ENCODE measurements at regions not wholly inside any gene's neighbourhood (a gene's known extent, or its start where the extent isn't known, plus 50 kb on each side); places are given as distances from the start of the nearest gene placed in this dataset.
"Not testable (repeated sequence)": the region's sequence is repeated elsewhere in the genome, so short reads cannot be mapped to it uniquely, and the experiment has no call there.

DNA sequence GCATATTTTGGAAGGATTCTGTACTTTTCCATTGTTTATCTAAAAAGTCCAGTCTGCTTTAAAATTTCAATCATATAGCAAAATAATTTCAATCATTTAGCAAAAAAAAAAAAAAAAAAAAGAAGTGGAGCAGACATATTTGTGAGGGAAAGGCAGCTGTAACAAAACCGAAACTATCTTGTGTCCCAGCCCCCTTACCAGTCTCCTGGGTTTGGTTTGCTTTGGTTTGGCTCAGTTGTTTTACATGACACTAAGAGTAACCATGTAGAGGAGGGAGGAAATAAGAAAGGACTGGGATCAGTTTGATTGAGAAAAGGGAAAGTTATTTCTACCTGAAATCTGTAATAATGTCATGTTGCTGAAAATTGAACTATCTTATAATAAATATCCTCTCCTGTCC lies 158.8 kb upstream of the GADL1 start:
- no peak for DNase-seq

DNA sequence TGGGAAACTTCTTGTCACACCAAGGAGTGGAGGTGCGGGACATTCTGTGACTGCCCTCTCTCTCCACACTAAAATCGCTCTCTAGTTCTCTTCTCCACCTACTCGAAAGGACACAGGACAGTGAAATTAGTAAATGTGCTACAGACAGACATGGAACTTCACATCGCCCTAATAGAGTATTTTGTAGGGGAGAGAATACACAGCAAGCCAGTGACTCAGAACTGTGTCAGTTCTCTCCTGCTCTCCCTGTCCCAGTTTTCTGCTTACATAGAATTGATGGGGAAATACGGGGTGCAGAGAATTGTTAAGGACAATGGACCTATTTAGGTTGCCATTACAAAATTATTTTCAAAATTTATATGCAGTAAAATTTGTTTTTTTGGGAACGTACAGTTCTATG lies 159.6 kb upstream of the GADL1 start:
- DNase-seq = no peak

DNA sequence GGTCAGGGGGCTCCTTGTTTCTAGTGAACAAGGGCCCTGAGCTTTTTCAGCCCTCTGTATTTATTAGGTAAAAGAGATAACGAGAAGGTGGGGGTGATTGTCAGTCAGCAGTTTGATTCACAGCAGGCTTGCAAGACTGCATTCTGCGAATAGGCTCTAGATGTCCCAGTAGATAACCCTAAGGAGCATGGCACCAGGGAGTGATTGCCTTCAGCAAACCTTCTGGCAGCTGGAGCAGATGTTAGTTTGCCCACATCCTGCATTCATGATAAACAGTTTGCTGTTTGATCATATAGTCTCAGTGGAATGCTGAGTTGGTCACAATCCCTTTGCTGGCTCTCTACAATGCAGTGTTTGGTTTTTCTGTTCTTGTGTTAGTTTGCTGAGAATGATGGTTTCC lies 161.3 kb upstream of the GADL1 start:
- no peak for DNase-seq

DNA sequence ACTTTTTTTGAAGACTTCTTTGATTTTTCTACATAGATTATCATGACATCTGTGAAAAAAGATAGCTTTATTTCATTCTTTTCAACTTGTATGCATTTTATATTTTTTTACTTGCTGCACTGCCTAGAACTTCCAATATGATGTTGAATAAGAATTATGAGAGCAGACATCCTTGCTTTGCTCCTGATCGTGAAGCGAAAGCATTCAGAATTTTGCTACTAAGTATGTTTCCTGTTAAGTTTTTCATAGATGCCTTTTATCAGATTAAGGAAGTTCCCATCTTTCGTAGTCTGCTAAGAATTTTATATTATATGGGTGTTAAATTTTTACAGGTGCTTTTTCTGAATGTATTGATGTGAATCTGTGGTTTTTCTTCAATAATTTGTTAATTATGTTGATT lies 163.4 kb upstream of the GADL1 start:
- DNase-seq = no peak

DNA sequence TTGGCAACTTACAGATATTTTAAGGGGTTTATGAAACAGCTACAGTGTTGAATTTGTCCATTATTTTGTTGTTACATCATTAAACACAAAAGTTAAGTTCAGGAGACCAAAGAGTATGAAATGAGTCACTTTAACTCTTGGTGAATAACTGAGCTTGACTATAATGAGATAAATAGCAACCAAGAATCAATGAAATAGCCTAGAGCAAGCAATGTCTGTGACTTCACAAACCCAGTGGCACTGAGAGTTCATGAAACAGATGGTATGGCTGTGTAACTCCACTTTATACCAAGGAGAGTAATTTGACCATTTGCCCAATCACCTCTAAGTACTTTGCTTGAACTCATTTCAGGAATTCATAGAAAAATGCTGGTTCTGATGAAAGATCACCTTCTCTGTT lies 169.6 kb upstream of the GADL1 start:
- DNase-seq = no peak

DNA sequence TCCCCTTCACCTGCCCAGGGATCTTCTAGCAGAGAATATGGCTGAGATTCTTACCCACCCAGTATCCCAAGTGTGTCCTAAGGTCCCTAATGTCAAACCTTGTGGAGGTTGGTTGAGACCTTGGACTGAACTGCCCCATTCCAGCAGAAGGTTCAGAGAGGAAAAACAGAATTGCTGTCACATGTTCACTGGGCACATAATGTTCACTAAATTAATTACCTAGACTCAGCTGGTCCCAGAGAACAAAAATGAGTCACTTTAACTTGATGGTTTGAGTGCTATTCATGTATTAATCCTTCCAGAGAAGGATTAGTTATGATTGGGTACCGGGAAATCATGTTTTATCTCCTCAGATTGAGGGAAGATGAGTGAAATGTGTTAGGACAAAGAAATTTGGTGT lies 171.3 kb upstream of the GADL1 start:
- DNase-seq = no peak

DNA sequence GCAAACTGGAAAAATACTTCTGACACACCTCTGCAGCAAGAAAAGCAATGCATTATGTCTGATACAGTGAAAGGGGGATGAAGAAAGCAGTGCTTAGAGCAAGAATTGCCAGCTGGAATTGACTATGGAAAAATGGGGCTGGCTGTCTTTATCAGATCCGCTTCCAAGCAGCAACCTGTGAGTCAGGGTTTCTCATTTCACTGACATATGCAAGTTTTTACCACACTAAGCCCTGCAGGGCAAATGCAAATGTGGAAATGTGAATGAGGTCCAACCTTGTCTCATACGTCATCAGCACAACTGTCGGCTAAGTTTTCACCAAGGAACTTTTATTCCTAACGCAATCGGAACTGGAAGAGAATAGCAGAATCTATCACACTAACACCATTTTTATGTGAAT lies 172.5 kb upstream of the GADL1 start:
- DNase-seq = no peak

DNA sequence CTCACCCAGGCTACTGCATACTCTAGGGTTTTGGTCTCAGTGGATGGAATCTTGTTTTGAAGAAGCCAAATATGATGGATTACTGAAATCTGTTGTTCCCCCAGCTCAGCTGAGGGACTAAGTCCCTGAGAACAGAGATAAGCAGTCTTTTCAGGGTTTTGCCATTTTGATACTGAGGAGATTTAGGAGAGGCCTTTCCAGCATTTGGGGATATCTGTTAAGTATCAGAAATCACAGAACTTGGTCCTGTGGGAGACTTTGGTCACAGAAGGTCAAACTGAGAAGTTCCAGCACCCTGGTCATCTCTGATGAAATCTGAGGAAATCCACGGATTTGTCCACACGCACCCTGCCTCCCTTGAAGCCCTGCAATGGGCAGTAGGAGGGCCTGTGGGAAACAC lies 181.0 kb upstream of the GADL1 start:
- DNase-seq = no peak

DNA sequence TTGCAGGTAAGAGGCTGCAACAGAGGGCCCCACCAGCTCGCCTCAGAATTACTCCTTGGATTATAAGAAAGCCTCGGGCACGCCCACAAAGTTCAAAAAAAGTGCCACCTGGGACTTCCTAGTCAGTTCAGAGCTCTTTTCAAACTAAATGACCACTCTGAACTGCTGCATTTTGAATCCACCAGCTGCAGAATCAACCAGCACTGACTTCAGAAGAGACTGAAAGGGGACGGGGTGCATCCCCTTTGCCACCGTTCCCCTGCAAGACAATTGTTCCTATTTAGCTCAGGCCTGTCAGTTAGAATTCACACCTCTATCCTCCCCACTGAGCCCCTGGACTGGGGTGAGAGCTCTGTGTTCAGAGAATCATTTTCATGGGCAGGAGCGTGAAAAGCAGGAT lies 181.4 kb upstream of the GADL1 start:
- no peak for DNase-seq

DNA sequence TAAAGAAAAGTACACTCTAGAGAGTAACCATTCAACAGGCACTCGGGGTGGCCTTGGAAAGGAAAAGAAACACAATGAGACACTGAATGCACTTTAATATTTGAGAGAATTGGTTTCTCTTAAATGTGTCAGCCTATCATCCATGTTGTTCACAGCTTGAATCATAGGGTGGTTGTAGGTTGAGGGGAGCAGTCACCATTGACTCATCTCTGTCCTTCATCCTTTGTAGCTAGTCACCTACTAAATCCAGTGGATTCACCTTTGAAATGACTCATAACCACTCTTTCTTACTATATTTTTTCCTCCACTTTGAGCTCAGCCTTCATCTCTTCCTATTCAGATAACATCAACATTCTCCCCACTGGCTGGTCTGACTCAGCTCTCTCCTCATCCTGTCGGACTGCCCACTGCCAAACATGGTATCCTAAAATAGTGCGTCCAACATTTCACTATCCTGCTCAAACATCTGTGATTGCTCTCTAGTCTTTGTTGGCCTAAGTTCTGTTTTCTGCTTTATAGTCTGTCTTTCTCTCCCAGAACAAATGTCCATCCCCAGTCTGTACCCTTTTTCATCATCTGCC lies 182.7 kb upstream of the GADL1 start:
- peak; percentile 2 for DNase-seq

DNA sequence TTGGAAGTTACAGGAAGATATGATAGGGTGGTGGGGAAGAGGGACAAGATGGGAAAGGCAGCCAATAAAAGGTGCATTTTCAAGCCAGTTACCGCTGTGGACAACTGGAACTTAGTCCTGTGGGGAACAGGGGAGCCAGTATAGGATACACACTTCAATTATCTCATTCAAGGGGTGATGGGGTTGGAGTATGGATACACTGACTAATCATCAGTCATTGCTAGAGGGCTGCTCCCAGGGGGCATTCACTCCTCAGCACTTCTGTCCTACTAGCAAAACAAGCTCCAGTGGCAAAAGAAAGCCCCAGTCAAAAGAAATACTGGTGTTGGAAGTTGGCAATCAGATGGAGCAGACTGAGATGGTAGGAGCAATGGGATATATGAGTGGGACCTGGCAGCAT lies 183.4 kb upstream of the GADL1 start:
- no peak for DNase-seq

DNA sequence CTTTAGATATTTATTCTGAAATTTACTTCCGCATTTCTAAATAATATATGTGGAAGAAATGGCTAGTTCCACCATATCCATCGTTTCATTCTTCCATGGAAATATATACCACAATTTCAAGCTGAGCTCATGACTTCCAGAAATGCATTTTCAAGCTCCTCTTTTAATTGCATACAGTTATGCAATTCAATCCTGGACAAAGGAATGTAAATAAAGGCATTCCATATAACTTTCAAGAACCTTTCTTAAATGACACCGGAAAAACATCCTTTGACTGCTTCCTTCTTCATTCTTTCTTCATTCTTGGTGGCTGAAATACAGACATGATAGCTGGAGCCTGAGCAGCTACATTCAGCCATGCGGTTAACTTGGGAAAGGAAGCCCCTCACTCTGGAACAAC lies 185.2 kb upstream of the GADL1 start:
- DNase-seq = no peak

DNA sequence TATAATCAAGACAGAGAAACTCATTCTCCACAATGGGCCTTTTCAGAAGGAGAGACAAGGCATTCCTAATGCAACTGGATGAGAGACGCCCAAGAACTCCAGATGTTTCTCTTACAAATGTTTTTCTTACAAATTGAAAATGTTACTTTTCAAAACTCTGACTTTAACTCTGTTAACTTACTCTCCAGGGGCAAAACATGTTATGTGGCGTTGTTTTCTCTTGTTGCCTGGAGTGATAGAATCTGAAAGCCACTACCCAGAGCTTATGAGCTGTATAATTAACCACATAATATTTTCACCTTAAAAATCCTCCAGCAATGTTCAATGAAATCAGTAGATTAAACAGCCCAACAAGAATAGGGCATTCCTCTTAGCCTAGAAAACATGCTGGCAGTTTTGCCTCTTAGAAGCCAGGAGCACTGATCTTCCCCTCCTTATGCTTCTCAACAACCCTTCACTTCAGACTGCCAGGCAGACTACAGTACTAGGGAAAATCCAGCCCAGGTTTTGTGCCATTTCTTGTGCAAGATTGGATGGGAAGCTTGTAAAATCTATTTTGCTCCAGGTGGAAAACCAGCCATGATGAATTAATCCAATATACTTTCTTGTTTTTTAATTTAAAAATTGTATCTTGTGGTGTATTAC lies 186.7 kb upstream of the GADL1 start:
- no peak for DNase-seq

DNA sequence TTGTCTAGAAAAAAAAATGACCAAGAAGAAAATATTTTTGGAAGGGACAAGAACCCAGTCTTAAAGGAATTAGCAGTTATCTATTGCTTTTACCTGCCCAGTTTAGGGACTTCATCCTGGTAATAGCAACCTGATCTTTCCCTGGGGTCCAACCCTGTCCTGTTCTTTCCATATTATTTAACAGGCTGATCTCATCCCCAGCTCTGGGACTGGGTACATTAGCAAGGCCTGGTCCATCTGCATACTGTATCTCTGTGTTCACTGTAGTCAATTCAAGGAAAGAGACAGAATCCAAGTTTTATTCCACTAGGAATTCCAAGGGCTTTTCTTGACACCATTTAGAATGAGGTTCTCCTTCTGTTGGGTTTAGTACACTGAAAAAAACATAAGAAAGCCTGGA lies 191.7 kb upstream of the GADL1 start:
- DNase-seq = no peak

DNA sequence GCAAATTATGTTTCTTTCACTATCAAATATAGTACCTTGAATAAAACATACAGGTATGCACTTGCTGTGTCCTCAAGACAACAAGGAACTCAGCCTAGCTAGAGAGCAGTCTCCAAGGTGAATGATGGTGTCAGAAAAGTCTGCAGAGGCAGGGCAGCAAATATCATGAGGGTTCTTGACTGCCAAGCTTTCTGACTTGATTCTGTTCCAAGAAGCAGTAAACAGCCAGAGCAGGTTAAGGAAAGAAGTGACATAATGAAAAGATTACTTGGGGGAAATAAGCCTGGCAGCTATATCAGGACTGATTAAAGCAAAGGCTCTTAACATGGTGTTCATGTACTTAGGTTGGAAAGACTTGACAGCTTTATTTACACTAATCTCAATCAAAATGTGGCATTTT lies 192.2 kb upstream of the GADL1 start:
- no peak for DNase-seq

DNA sequence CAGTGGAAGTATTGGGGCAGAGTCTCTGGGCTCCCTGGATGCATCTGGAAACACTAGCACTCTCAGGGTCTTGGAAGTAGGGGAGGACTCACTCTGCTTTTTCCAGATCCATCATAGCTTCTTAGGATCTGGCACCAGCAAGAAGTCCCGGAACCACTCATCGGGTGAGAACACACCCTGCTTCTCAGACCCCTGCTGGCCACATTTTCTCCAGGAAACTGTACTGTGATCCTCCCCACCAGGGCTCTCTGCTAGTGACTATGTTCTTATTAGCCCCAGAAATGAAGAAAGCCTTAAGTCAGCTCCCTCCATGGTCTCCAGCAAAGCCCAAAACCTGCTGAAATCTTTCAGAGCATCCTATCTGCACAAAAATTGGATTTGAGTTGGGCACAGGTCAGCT lies 197.3 kb upstream of the GADL1 start:
- DNase-seq = no peak

DNA sequence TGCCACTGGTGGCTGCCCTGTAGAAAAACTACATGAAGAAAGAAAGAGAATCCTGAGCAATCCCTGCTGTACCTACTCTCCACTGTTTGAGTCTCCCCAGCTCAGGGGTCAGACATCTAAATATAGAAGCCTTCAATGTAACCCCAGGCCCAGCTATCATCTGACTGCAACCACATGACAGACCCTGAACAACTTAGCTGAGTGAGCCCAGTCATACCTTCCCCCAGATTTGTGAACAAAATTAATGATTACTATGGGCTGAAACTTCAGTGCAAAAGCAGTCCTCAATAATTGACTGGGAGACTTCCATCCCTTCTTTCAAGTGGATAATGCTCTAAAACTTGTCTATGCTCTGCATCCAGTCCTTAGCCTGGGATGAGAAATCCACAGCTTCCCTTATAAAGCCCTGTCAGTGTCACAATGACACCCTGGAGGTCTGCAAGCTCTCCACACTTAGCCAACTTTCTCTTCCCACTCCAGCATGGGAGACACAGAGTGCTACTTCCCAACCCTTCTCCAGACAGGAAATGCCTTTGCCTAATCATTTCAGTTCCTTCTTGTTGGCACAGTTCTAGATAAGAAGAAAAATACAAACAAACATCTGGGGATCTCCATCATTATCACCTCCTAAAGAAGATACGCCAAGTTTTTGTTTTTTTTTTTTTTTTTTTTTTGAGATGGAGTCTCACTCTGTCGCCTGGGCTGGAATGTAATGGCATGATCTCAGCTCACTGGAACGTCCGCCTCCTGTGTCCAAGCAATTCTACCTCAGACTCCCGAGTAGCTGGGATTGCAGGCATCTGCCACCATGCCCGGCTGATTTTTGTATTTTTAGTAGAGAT lies 198.5 kb upstream of the GADL1 start:
- no peak for DNase-seq

DNA sequence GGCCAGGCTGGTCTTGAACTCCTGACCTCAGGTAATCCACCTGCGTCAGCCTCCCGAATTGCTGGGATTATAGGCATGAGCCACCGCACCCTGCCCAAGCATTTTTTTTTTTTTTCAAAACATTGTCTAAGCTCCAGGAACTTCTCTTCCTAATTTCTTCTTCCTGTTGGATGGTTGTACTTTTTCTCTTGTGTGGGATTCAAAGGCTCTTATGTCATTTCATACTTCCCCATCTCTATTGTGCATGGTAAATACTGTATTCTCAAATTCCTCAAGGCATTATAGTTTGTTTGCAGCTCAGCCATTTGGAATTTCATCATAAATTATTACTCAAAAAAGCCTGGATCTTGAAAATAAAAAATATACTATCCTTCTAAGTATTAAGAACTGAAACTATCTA lies 199.1 kb upstream of the GADL1 start:
- no peak for DNase-seq

DNA sequence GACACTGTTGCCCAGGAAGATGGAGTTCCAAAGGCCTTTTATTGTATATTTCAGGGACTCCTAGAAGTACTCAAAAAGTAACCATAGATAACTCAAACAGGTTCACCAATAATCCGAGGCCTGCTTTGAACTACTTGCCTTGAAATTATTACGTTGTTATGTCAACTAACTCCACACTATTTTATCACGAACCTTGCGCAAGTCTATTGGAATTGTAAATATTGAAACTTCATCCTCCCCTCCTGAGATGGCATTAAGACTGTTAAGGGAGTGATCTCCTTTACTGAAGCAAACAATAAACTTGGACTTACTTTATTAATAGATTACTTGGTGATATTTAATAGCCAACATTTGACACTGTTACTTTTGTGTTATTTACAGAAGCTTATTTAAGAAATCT lies 199.6 kb upstream of the GADL1 start:
- no peak for DNase-seq

DNA sequence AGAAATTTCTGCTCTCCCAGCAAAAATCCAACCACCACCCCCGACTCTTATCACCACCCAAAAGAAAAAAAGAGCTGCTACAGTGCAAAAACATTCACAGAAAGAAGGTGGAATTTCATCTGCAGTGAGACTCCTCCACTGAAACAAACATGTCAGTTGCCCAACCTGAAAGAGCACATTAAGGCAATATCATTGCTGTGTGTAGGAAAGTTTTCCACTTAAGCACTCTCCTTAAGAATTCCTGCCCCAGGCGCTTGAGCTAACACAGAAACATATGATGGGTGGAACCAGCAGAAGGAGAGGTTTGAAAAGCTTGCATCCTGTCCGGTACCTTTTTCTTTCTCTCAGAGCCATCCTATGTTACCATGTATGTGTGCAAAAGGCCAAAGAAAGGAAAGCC lies 200.8 kb upstream of the GADL1 start:
- DNase-seq = no peak

DNA sequence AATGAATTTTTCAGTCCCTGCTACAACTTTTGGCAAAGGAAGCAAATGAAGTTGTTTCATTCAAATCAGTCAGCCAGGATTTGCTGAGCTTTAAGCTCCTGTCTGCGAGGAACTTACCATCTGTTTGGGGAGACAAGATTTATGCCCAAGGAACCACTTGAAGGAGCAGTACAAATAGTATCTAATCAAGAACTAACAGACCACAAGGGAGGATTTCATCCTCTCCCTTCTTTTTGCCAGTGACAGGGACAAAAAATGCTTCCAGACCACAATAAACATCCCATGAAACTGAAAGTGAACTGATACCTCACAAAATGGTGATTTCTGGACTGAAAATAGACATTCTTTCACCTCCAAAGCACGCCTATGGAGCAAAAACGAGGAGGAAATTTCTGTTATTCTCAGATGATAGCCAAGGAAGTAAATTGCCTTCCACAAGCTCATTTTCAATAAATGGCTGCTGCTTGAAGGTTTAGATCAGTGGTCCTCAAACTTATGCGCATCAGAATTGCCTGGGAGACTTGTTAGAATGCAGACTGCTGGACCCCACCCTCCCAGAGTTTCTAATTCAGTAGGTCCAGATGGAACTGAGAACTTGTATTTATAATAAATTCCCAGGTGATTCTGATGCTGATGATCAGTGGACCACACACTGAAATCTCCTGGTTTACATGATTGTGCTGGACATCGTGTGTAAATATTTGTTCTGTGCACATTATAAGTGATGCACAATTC lies 202.4 kb upstream of the GADL1 start:
- DNase-seq = no peak

DNA sequence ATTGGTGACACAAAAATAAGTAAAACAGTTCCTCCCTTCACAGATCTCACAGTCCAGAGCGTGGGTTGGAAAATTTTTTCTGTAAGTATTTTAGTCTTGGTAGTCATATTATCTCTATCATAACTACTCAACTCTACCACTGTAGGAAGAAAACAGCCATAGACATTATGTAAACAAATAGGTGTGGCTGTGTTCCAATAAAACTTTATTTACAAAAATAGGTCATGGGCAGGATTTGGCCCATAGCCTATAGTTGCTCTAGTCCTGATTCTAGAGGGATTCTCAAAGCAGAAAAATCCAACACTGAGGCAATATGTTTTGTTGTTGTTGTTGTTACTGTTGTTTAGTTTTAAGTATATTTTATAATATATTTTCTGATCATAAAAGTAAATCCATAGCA lies 206.1 kb upstream of the GADL1 start:
- DNase-seq = no peak

DNA sequence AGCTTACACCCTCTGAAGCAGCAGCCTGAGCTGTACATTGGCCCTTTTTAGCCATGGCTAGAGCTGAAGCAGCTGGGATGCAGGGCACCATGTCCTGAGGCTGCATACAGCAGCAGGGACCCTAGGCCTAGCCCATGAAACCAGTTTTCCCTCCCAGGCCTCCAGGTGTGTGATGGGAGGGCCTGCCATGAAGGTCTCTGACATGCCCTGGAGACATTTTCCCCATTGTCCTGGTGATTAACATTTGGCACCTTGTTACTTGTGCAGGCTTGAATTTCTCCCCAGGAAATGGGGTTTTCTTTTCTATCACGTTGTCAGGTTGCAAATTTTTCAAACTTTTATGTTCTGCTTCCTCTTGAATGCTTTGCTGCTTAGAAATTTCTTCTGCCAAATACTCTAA lies 206.8 kb upstream of the GADL1 start:
- not testable (repeated sequence) for DNase-seq
